HFFc6 (cell line): ENCODE measurements at regions not wholly inside any gene's neighbourhood (a gene's known extent, or its start where the extent isn't known, plus 50 kb on each side); places are given as distances from the start of the nearest gene placed in this dataset.
A peak's percentile ranks its signal among the peaks of the same experiment; 100 is the strongest.
"Not testable (repeated sequence)": the region's sequence is repeated elsewhere in the genome, so short reads cannot be mapped to it uniquely, and the experiment has no call there.

Experiments
- DNase-seq: peaks from one replicate; pipeline ENCODE4 v3.0.0-alpha.2; 2018
- H3K27ac Mint-ChIP-seq: 2 replicates; pipeline ENCODE4 v1.8.0; 2020; ENCODE audit warnings: mild to moderate bottlenecking, mixed read lengths
- H3K27me3 Mint-ChIP-seq: 2 replicates; pipeline ENCODE4 v1.8.0; 2021; ENCODE audit warnings: mild to moderate bottlenecking, moderate library complexity, mixed read lengths; ENCODE audit not compliant: insufficient read depth
- H3K36me3 Mint-ChIP-seq: 2 replicates; pipeline ENCODE4 v1.8.0; 2021; ENCODE audit warnings: low read depth, mixed read lengths
- H3K4me1 Mint-ChIP-seq: 2 replicates; pipeline ENCODE4 v1.8.0; 2020; ENCODE audit warnings: low read depth, mixed read lengths
- H3K4me3 Mint-ChIP-seq: 2 replicates; pipeline ENCODE4 v1.8.0; 2020; ENCODE audit warnings: mild to moderate bottlenecking, moderate library complexity, mixed read lengths
- H3K9me3 Mint-ChIP-seq: 2 replicates; pipeline ENCODE4 v1.8.0; 2020; ENCODE audit warnings: mild to moderate bottlenecking, mixed read lengths
- CTCF ChIP-seq: fragments of 200-600 bp; sonication (generic); IDR thresholded peaks from 2 replicates; pipeline ENCODE4 v1.5.0; 2021; ENCODE audit warnings: antibody characterized with exemption, mild to moderate bottlenecking

DNA sequence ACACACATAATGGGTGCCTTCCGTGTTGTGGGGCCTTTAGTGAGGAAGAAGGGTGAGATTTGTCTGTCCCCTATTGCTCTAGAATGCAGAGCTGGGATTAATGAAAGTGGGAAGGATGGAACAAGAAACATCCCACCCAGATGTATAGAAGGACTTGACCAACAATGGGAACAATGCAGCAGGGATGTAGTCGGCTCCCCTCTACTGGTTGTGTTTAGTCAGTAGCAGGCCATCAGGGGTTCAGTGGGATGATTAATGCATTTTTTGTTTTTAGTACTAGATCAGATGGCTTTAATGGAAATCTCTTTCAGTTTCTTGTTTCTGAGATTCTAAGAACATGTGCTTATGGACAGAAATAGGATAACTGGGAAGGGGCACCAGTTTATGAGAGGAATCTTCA lies 156.0 kb upstream of the ROPN1 start:
- Mint-ChIP-seq H3K4me3 (no peak overlapping the region), H3K9me3 (no peaks in the 10 kb centered on the region), H3K36me3 (no peaks in the 10 kb centered on the region), H3K27ac (no peak overlapping the region), H3K4me1 (peaks cover 5% of the 10 kb centered on the region; the same call in 1 of the 2 replicates), H3K27me3 (peaks cover 10% of the 10 kb centered on the region)
- peak; percentile 23 for DNase-seq
- TF ChIP-seq CTCF, result peak; percentile 59

DNA sequence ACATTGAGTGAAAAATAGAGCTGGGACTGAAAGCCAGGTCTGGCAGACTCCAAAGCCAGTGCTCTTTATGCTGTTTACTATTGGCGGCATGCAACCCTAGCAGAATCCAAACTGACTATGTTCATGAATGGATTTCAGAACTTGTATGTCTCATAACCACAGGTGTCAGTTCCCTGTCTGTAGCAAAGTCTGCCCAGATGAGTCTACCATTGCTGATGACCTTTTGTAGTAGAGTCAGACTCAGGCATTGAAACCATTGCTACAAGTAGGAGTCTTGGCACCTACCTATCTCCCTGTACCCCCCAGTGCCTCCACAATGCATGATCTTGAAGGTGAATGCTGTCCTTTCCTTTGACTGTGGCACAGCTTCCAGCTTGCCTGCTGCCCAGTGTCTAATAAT lies 157.2 kb upstream of the ROPN1 start:
- TF ChIP-seq CTCF, result no peak

GRCh38 chr3:124149771-124150170 lies 157.8 kb upstream of the ROPN1 start:
- Mint-ChIP-seq H3K36me3 (no peaks in the 10 kb centered on the region), H3K4me1 (peaks cover 5% of the 10 kb centered on the region; the same call in 1 of the 2 replicates), H3K27me3 (peaks cover 8% of the 10 kb centered on the region), H3K27ac (no peak overlapping the region), H3K4me3 (no peak overlapping the region), H3K9me3 (no peaks in the 10 kb centered on the region)
- no peak for DNase-seq
- no peak for TF ChIP-seq CTCF

More for the DNA sequence above, 157.2 kb upstream of the ROPN1 start:
- Mint-ChIP-seq H3K4me3 (no peak overlapping the region), H3K27me3 (peaks cover 10% of the 10 kb centered on the region), H3K27ac (no peak overlapping the region), H3K36me3 (no peaks in the 10 kb centered on the region), H3K4me1 (peaks cover 5% of the 10 kb centered on the region; the same call in 1 of the 2 replicates), H3K9me3 (no peaks in the 10 kb centered on the region)
- no peak for DNase-seq

DNA sequence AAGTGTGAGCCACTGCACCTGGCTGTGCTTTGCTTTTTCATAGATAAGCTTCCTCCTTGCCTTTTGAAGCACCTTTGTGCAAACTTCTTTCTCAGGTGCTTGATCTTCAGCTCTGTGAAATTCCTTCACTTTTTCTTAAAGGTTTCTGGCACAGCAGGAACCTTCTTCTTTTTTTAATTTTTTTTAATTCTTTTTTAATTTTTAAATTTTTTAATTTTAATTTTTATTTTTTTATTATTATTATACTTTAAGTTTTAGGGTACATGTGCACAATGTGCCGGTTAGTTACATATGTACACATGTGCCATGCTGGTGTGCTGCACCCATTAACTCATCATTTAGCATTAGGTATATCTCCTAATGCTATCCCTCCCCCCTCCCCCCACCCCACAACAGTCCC lies 161.0 kb upstream of the ROPN1 start:
- not testable (repeated sequence) for H3K36me3 Mint-ChIP-seq, H3K4me3 Mint-ChIP-seq, DNase-seq, H3K9me3 Mint-ChIP-seq, H3K4me1 Mint-ChIP-seq, H3K27ac Mint-ChIP-seq, H3K27me3 Mint-ChIP-seq

GRCh38 chr3:124156866-124157712 lies 165.2 kb upstream of the ROPN1 start:
- Mint-ChIP-seq H3K27me3 (peaks cover 5% of the 10 kb centered on the region), H3K36me3 (no peaks in the 10 kb centered on the region), H3K4me3 (no peak overlapping the region), H3K9me3 (peaks cover 4% of the 10 kb centered on the region; the same call in 1 of the 2 replicates), H3K4me1 (no peaks in the 10 kb centered on the region; the same call in 1 of the 2 replicates), H3K27ac (no peak overlapping the region)
- no peak for TF ChIP-seq CTCF
- no peak for DNase-seq

DNA sequence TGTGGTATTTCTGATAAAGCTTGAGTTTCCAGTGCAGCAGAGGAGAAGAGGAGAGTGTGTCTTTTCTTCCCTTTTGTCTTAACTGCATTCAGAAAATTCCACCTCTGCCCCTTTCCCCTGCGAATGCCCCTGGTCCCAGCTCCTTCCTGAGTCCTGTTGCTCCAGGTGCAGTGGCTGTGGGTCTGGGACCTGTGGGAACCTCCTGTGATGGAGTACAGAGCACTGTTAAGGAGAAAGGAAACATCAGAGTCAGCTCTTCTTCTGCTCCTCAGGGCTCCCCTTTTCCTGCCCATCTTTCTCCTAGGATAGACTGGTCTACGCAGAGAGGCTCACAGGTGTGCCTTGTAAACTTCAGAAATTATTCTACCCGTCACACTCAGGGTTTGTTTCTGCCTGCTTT lies 165.8 kb upstream of the ROPN1 start:
- Mint-ChIP-seq H3K27ac (no peak overlapping the region), H3K4me1 (no peaks in the 10 kb centered on the region; the same call in 1 of the 2 replicates), H3K27me3 (peaks cover 12% of the 10 kb centered on the region)

More for the DNA sequence above, 165.8 kb upstream of the ROPN1 start:
- DNase-seq, result no peak
- no peak overlapping the region for H3K4me3 Mint-ChIP-seq
- peaks cover 4% of the 10 kb centered on the region; the same call in 1 of the 2 replicates for H3K9me3 Mint-ChIP-seq
- no peaks in the 10 kb centered on the region for H3K36me3 Mint-ChIP-seq
- TF ChIP-seq CTCF, result no peak
